ENCODE measurements at regions not wholly inside any gene's neighbourhood (a gene's known extent, or its start where the extent isn't known, plus 50 kb on each side); places are given as distances from the start of the nearest gene placed in this dataset.

GRCh38 chr9:11163843-11164242 lies 551.0 kb upstream of the PTPRD start:
- Histone ChIP-seq H3K36me3 (ENCODE audit: control insufficient read depth in 2 of 2, insufficient read depth in 1 of 2, low read length in 2 of 2) (no peaks in the 10 kb centered on the region), H3K27ac (ENCODE audit: extremely low read depth, low read depth, low read length) (no peak overlapping the region), H3K4me3 (ENCODE audit: low read depth, low read length) (no peak overlapping the region), H3K4me1 (ENCODE audit: control insufficient read depth, insufficient read depth, low read length) (no peaks in the 10 kb centered on the region), H3K9me3 (ENCODE audit: control insufficient read depth, insufficient read depth, low read depth, low read length) (no peaks in the 10 kb centered on the region)
- TF ChIP-seq ZNF175 (tag by site-specific recombination; IDR thresholded peaks at IDR 0.05) (no peak), ZNF791 (tag by site-specific recombination; IDR thresholded peaks at IDR 0.05) (no peak), ZNF391 (tag by site-specific recombination; IDR thresholded peaks at IDR 0.05; ENCODE audit: borderline replicate concordance, low read depth) (no peak), MZF1 (tag by site-specific recombination; IDR thresholded peaks at IDR 0.05; ENCODE audit: borderline replicate concordance) (no peak), TRIM28 (IDR thresholded peaks at IDR 0.05; ENCODE audit: borderline replicate concordance, low read length) (no peak), ZNF561 (tag by site-specific recombination; IDR thresholded peaks at IDR 0.05; ENCODE audit: borderline replicate concordance) (no peak), INSM2 (tag by site-specific recombination; IDR thresholded peaks at IDR 0.05) (no peak), ZBTB21 (tag by site-specific recombination; IDR thresholded peaks at IDR 0.05) (no peak), SP7 (tag by site-specific recombination; IDR thresholded peaks at IDR 0.05) (no peak), RBAK (tag by site-specific recombination; IDR thresholded peaks at IDR 0.05) (no peak), FEZF1 (tag by site-specific recombination; IDR thresholded peaks at IDR 0.05) (no peak), ZNF362 (tag by site-specific recombination; IDR thresholded peaks at IDR 0.05) (no peak), ZNF677 (tag by site-specific recombination; IDR thresholded peaks at IDR 0.05) (no peak), ZNF549 (tag by site-specific recombination; IDR thresholded peaks at IDR 0.05) (no peak), ZNF10 (tag by site-specific recombination; IDR thresholded peaks at IDR 0.05) (no peak), MEIS1 (CRISPR knock-in tag; IDR thresholded peaks at IDR 0.05; ENCODE audit: borderline replicate concordance) (no peak), ZNF311 (tag by site-specific recombination; IDR thresholded peaks at IDR 0.05; ENCODE audit: borderline replicate concordance) (no peak)
- CTCF ChIA-PET = no interaction called here
- POLR2A ChIA-PET = no interaction called here

- no peaks in the 10 kb centered on the region for H3K4me1 ChIP-seq (ENCODE audit: control insufficient read depth, insufficient read depth, low read length)
- ChIA-PET CTCF (interaction anchor here (0.7 kb wide), 2 partner anchors 78 to 145 kb away, joined by 4 read pairs; no protein-coding TSS in a partner anchor), POLR2A (no interaction called here)
- TF ChIP-seq YY1 (tag by site-specific recombination; IDR thresholded peaks at IDR 0.05) = no peak
- no peaks in the 10 kb centered on the region for H3K9me3 ChIP-seq (ENCODE audit: control insufficient read depth, insufficient read depth, low read depth, low read length)
- H3K4me3 ChIP-seq (ENCODE audit: low read depth, low read length) = no peak overlapping the region
- no peak overlapping the region for H3K27ac ChIP-seq (ENCODE audit: extremely low read depth, low read depth, low read length)
- no peaks in the 10 kb centered on the region for H3K36me3 ChIP-seq (ENCODE audit: control insufficient read depth in 2 of 2, insufficient read depth in 1 of 2, low read length in 2 of 2)
Observed at GRCh38 chr9:11182001-11182400, 569.2 kb upstream of the PTPRD start.

GRCh38 chr9:11190719-11191118 lies 577.9 kb upstream of the PTPRD start:
- Histone ChIP-seq H3K27ac (ENCODE audit: extremely low read depth, low read depth, low read length) (no peak overlapping the region), H3K36me3 (ENCODE audit: control insufficient read depth in 2 of 2, insufficient read depth in 1 of 2, low read length in 2 of 2) (no peaks in the 10 kb centered on the region), H3K4me1 (ENCODE audit: control insufficient read depth, insufficient read depth, low read length) (no peaks in the 10 kb centered on the region), H3K4me3 (ENCODE audit: low read depth, low read length) (no peak overlapping the region), H3K9me3 (ENCODE audit: control insufficient read depth, insufficient read depth, low read depth, low read length) (no peaks in the 10 kb centered on the region)
- TF ChIP-seq GLIS1 (tag by site-specific recombination; IDR thresholded peaks at IDR 0.05) = no peak
- TF ChIP-seq ZNF660 (tag by site-specific recombination; IDR thresholded peaks at IDR 0.05) = no peak
- no peak for TF ChIP-seq ZNF48 (tag by site-specific recombination; IDR thresholded peaks at IDR 0.05)
- TF ChIP-seq ZNF610 (tag by site-specific recombination; IDR thresholded peaks at IDR 0.05; ENCODE audit: borderline replicate concordance) = no peak
- no peak for TF ChIP-seq TCF7L2 (IDR thresholded peaks at IDR 0.05; ENCODE audit: borderline replicate concordance, low read depth, low read length)
- TF ChIP-seq ZNF140 (tag by site-specific recombination; IDR thresholded peaks at IDR 0.05) = no peak
- no peak for TF ChIP-seq ZNF645 (tag by site-specific recombination; IDR thresholded peaks at IDR 0.05)
- no peak for TF ChIP-seq OSR2 (tag by site-specific recombination; IDR thresholded peaks at IDR 0.05)
- TF ChIP-seq ZNF416 (tag by site-specific recombination; IDR thresholded peaks at IDR 0.05) = no peak
- no peak for TF ChIP-seq KLF7 (tag by site-specific recombination; IDR thresholded peaks at IDR 0.05; ENCODE audit: borderline replicate concordance)
- no peak for TF ChIP-seq SCRT2 (tag by site-specific recombination; IDR thresholded peaks at IDR 0.05)
- no peak for TF ChIP-seq ZNF16 (tag by site-specific recombination; IDR thresholded peaks at IDR 0.05; ENCODE audit: low read depth)
- no peak for TF ChIP-seq KLF16 (tag by site-specific recombination; IDR thresholded peaks at IDR 0.05)
- POLR2A ChIA-PET = no interaction called here
- CTCF ChIA-PET = no interaction called here

All from HEK293 (cell line).